Heart left ventricle (tissue), 16 donors: ENCODE measurements at regions not wholly inside any gene's neighbourhood (a gene's known extent, or its start where the extent isn't known, plus 50 kb on each side); places are given as distances from the start of the nearest gene placed in this dataset.

Source experiments
- ATAC-seq, 4 donors: fragments of 200-7000 bp; cut with Tn5 transposase; one replicate each; pipeline ENCODE4 v1.9.1; 2020 to 2022; ENCODE audit warnings: moderate library complexity in 4 of 4, mild to moderate bottlenecking in 3 of 4, moderate number of reproducible peaks in 1 of 4
- DNase-seq, 5 donors: peaks; one replicate each; pipeline ENCODE4 v3.0.0-alpha.2; 2020
- H3K27ac ChIP-seq, 12 donors: fragments of 200-600 bp; sonication (generic) in 4 of 12; one replicate each; pipeline versions ENCODE4 v1.5.0 to v1.8.0; 2016 to 2022; ENCODE audit warnings: mild to moderate bottlenecking in 2 of 12
- H3K27me3 ChIP-seq, 9 donors: fragments of 200-600 bp; sonication (generic) in 2 of 9; one replicate each; pipeline versions ENCODE4 v1.5.1 to v1.8.0; 2016 to 2022; ENCODE audit warnings: mild to moderate bottlenecking in 3 of 9
- H3K36me3 ChIP-seq, 9 donors: fragments of 200-600 bp; sonication (generic) in 2 of 9; one replicate each; pipeline versions ENCODE4 v1.5.0 to v1.8.0; 2018 to 2022; ENCODE audit warnings: mild to moderate bottlenecking in 2 of 9
- H3K4me1 ChIP-seq, 12 donors: fragments of 200-600 bp; sonication (generic) in 4 of 12; one replicate each; pipeline versions ENCODE4 v1.5.0 to v1.8.0; 2016 to 2022; ENCODE audit warnings: mild to moderate bottlenecking in 3 of 12
- H3K4me3 ChIP-seq, 12 donors: fragments of 200-600 bp; sonication (generic) in 4 of 12; one replicate each; pipeline versions ENCODE4 v1.5.0 to v1.8.0; 2017 to 2022; ENCODE audit warnings: mild to moderate bottlenecking in 9 of 12, moderate library complexity in 4 of 12
- H3K9me3 ChIP-seq, 12 donors: fragments of 200-600 bp; sonication (generic) in 4 of 12; one replicate each; pipeline versions ENCODE4 v1.5.0 to v1.8.0; 2016 to 2022; ENCODE audit warnings: mild to moderate bottlenecking in 1 of 12
- CTCF ChIP-seq, 12 donors: fragments of 200-600 bp; sonication (generic) in 4 of 12; IDR thresholded peaks; one replicate each; pipeline versions ENCODE4 v1.5.0 to v1.8.0; 2018 to 2022; ENCODE audit warnings: antibody characterized with exemption in 12 of 12, mild to moderate bottlenecking in 5 of 12
- POLR2A ChIP-seq, 2 donors: fragments of 450-650 bp; IDR thresholded peaks; one replicate each; pipeline ENCODE4 v1.6.1; 2017; ENCODE audit warnings: antibody characterized with exemption in 2 of 2, mild to moderate bottlenecking in 2 of 2, moderate library complexity in 2 of 2
- WGBS, 4 donors: extraction: QIAGEN DNeasy Blood & Tissue Kit in 2 of 4; methylation state at CpG; one replicate each; pipeline versions ENCODE4 v1.1.5 to v1.1.7; 2013 to 2018; 5-methylcytosine and 5-hydroxymethylcytosine counted together
- intact Hi-C, 10 donors: fragments of 100-400 bp; cut with DNase I; formaldehyde crosslinking; loops; one replicate each; pipeline versions ENCODE4 v1.11.1 to v1.14.2; 2022
- donor health status: ischemic (EF 13 %, LVEDD 7.1; RV severe dilation, severe dysfunction).
- donor health status: healthy with polysubstance abuse.
- donor health status: DM: no; HTN: yes; CAD: no.
- donor health status: DM: no; HTN: no; CAD: no.
- donor health status: ischemic (EF 25% LVEDD 6.9; RV normal size, moderate dysfunction).
- donor health status: ischemic (EF 25% LVEDD 5.7; RV mildly dilated, moderate dysfunction).
- donor health status: healthy.
- donor health status: DM: yes; HTN: yes; CAD: no.
- donor health status: ischemic (EF 35%, LVEDD 5.7; RV mildly dilated, moderate dysfunction).
- donor health status: nonischemic (EF 11% LVEDD 7.7; RV severe dilation, severe dysfunction).
- donor health status: DM: yes; HTN: yes; CAD: no.
- donor health status: PGD.
- donor health status: ischemic (EF 29% LVEDD 5.4; RV normal size, mild dysfunction).
- donor health status: nonischemic (EF 23%, LVEDD 6.1; RV moderate dilation, normal function).

GRCh38 chr5:2147504-2148311 lies 265.0 kb upstream of the IRX4 start:
- intact Hi-C loops = no loop called here
- Histone ChIP-seq H3K36me3 (no peaks in the 10 kb centered on the region), H3K4me3 (no peak overlapping the region), H3K4me1 (no peaks in the 10 kb centered on the region), H3K27ac (no peak overlapping the region), H3K27me3 (peaks cover 0 to 13% (median 0%) of the 10 kb centered on the region in 9 donors), H3K9me3 (peaks cover 0 to 9% (median 0%) of the 10 kb centered on the region in 12 donors)
- no peak for TF ChIP-seq CTCF (IDR thresholded peaks at IDR 0.05)
- no peak for TF ChIP-seq POLR2A (IDR thresholded peaks at IDR 0.05)
- ATAC-seq = no peak
- no peak for DNase-seq
- WGBS, 4 donors = 74 to 89% (median 79%) methylated on average over 7 to 13 of the region's 13 CpGs

GRCh38 chr5:2143646-2144353 lies 261.1 kb upstream of the IRX4 start:
- H3K4me1 ChIP-seq = no peaks in the 10 kb centered on the region
- no peak for DNase-seq
- H3K27ac ChIP-seq = no peak overlapping the region
- H3K4me3 ChIP-seq = no peak overlapping the region
- intact Hi-C loops = no loop called here
- TF ChIP-seq POLR2A (IDR thresholded peaks at IDR 0.05) (no peak), CTCF (IDR thresholded peaks at IDR 0.05) (no peak)
- H3K27me3 ChIP-seq = peaks cover 0 to 8% (median 0%) of the 10 kb centered on the region in 9 donors
- H3K9me3 ChIP-seq = peaks cover 0 to 9% (median 0%) of the 10 kb centered on the region in 12 donors
- H3K36me3 ChIP-seq = no peaks in the 10 kb centered on the region
- 76 to 80% (median 79%) methylated on average over 8 to 12 of the region's 12 CpGs for WGBS, 4 donors
- ATAC-seq = no peak

- 86 to 92% (median 91%) methylated on average over 10 to 11 of the region's 11 CpGs for WGBS, 4 donors
- peaks cover 0 to 12% (median 0%) of the 10 kb centered on the region in 9 donors for H3K27me3 ChIP-seq
- H3K4me1 ChIP-seq = no peaks in the 10 kb centered on the region
- intact Hi-C loops = no loop called here
- no peaks in the 10 kb centered on the region for H3K36me3 ChIP-seq
- H3K27ac ChIP-seq = no peak overlapping the region
- no peak for ATAC-seq
- no peak for DNase-seq
- H3K9me3 ChIP-seq = peaks cover 0 to 9% (median 0%) of the 10 kb centered on the region in 12 donors
- TF ChIP-seq CTCF (IDR thresholded peaks at IDR 0.05) = no peak
- TF ChIP-seq POLR2A (IDR thresholded peaks at IDR 0.05) = no peak
- H3K4me3 ChIP-seq = no peak overlapping the region
Observed at GRCh38 chr5:2143088-2143487, 260.4 kb upstream of the IRX4 start.

GRCh38 chr5:2142456-2142954 lies 259.8 kb upstream of the IRX4 start:
- Histone ChIP-seq H3K4me3 (no peak overlapping the region), H3K9me3 (peaks cover 0 to 9% (median 0%) of the 10 kb centered on the region in 12 donors), H3K27me3 (peaks cover 0 to 12% (median 0%) of the 10 kb centered on the region in 9 donors), H3K4me1 (no peaks in the 10 kb centered on the region), H3K27ac (no peak overlapping the region), H3K36me3 (no peaks in the 10 kb centered on the region)
- TF ChIP-seq CTCF (IDR thresholded peaks at IDR 0.05) = no peak
- no peak for TF ChIP-seq POLR2A (IDR thresholded peaks at IDR 0.05)
- no peak for ATAC-seq
- WGBS, 4 donors = 67 to 70% (median 69%) methylated on average over 10 to 13 of the region's 13 CpGs
- no peak for DNase-seq
- intact Hi-C loops = no loop called here
